Thoracic aorta (tissue), 2 donors: ENCODE measurements at regions not wholly inside any gene's neighbourhood (a gene's known extent, or its start where the extent isn't known, plus 50 kb on each side); places are given as distances from the start of the nearest gene placed in this dataset.

Experiments
- ATAC-seq: fragments of 150-250 bp; one replicate; pipeline ENCODE4 v1.8.0; 2017; ENCODE audit warnings: low read depth; ENCODE audit not compliant: insufficient number of reproducible peaks, low FRiP score
- DNase-seq: peaks from one replicate; pipeline ENCODE4 v3.0.0-alpha.2; 2020; ENCODE audit warnings: low spot score
- H3K27ac ChIP-seq, 2 donors: fragments of 200-600 bp; sonication (generic); 1 replicate in 1 of 2; 2 replicates in 1 of 2; pipeline ENCODE4 v1.5.1; 2016; ENCODE audit warnings: mild to moderate bottlenecking in 2 of 2, moderate library complexity in 2 of 2
- H3K27me3 ChIP-seq: fragments of 200-600 bp; sonication (generic); replicated peaks from 2 replicates; pipeline ENCODE4 v1.6.0; 2016; ENCODE audit warnings: mild to moderate bottlenecking; ENCODE audit not compliant: insufficient read depth
- H3K36me3 ChIP-seq: fragments of 200-600 bp; sonication (generic); one replicate; pipeline ENCODE4 v1.5.1; 2016
- H3K4me1 ChIP-seq, 2 donors: fragments of 200-600 bp; sonication (generic); 1 replicate in 1 of 2; 2 replicates in 1 of 2; pipeline versions ENCODE4 v1.5.1 to v1.6.0; 2016; ENCODE audit warnings: low read depth in 2 of 2, mild to moderate bottlenecking in 1 of 2; ENCODE audit not compliant: control insufficient read depth in 1 of 2
- H3K4me3 ChIP-seq: fragments of 200-600 bp; sonication (generic); 2 replicates; pipeline ENCODE4 v1.5.1; 2016; ENCODE audit warnings: mild to moderate bottlenecking
- H3K9me3 ChIP-seq: fragments of 200-600 bp; sonication (generic); 2 replicates; pipeline ENCODE4 v1.5.1; 2016
- CTCF ChIP-seq: fragments of 200-600 bp; sonication (generic); IDR thresholded peaks from one replicate; pipeline ENCODE4 v1.5.1; 2019; ENCODE audit warnings: antibody characterized with exemption

GRCh38 chr1:187892683-187893039 lies 1063.9 kb downstream of the PLA2G4A start:
- Histone ChIP-seq H3K9me3 (no peaks in the 10 kb centered on the region), H3K4me1 (no peaks in the 10 kb centered on the region), H3K27me3 (no peaks in the 10 kb centered on the region), H3K4me3 (no peak overlapping the region), H3K36me3 (no peaks in the 10 kb centered on the region), H3K27ac (no peak overlapping the region)
- ATAC-seq = no peak
- TF ChIP-seq CTCF = no peak
- no peak for DNase-seq

- H3K4me3 ChIP-seq = no peak overlapping the region
Observed at GRCh38 chr1:187893471-187893870, 1064.7 kb downstream of the PLA2G4A start.

GRCh38 chr1:187894349-187894748 lies 1065.6 kb downstream of the PLA2G4A start:
- H3K4me3 ChIP-seq = no peak overlapping the region
- no peak for DNase-seq
- H3K27ac ChIP-seq = no peak overlapping the region
- no peak for ATAC-seq
- no peaks in the 10 kb centered on the region for H3K27me3 ChIP-seq
- H3K4me1 ChIP-seq = no peaks in the 10 kb centered on the region
- no peaks in the 10 kb centered on the region for H3K36me3 ChIP-seq
- H3K9me3 ChIP-seq = no peaks in the 10 kb centered on the region
- TF ChIP-seq CTCF = no peak

More at GRCh38 chr1:187893471-187893870, 1064.7 kb downstream of the PLA2G4A start:
- Histone ChIP-seq H3K9me3 (no peaks in the 10 kb centered on the region), H3K36me3 (no peaks in the 10 kb centered on the region), H3K27ac (no peak overlapping the region), H3K4me1 (no peaks in the 10 kb centered on the region), H3K27me3 (no peaks in the 10 kb centered on the region)
- DNase-seq (no peak), ATAC-seq (no peak)
- TF ChIP-seq CTCF = no peak

GRCh38 chr1:187903223-187903622 lies 1074.5 kb downstream of the PLA2G4A start:
- TF ChIP-seq CTCF = no peak
- H3K36me3 ChIP-seq = no peaks in the 10 kb centered on the region
- no peaks in the 10 kb centered on the region for H3K27me3 ChIP-seq
- DNase-seq (no peak), ATAC-seq (no peak)
- H3K27ac ChIP-seq = no peak overlapping the region
- no peaks in the 10 kb centered on the region for H3K9me3 ChIP-seq
- H3K4me3 ChIP-seq = no peak overlapping the region
- no peaks in the 10 kb centered on the region for H3K4me1 ChIP-seq

GRCh38 chr1:187909382-187909781 lies 1080.6 kb downstream of the PLA2G4A start:
- Histone ChIP-seq H3K36me3 (no peaks in the 10 kb centered on the region), H3K4me1 (no peaks in the 10 kb centered on the region), H3K27me3 (no peaks in the 10 kb centered on the region), H3K4me3 (no peak overlapping the region), H3K9me3 (no peaks in the 10 kb centered on the region), H3K27ac (no peak overlapping the region)
- DNase-seq = no peak
- TF ChIP-seq CTCF = no peak
- no peak for ATAC-seq
